ENCODE measurements at regions not wholly inside any gene's neighbourhood (a gene's known extent, or its start where the extent isn't known, plus 50 kb on each side); places are given as distances from the start of the nearest gene placed in this dataset.

DNA sequence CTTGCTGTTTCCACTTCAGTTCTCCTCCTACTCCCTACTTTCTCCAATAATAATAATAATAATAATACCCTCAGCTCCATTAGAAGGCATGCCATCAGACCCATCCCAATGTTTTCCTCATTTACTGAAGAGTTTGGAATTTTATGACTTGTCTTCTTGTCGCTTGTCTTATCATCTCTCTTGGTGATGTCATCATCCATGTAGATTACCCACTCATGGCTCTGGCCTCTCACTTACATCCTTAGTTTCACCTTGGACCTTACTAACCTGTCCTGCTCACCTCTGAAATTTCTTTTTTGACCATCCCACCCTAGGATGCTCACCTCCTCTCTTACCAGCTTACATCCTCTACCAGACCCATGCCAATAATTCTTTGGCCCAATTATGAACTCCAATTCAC is 329.3 kb downstream of the ACTL7B start:
- TF ChIP-seq, protein P1, sequence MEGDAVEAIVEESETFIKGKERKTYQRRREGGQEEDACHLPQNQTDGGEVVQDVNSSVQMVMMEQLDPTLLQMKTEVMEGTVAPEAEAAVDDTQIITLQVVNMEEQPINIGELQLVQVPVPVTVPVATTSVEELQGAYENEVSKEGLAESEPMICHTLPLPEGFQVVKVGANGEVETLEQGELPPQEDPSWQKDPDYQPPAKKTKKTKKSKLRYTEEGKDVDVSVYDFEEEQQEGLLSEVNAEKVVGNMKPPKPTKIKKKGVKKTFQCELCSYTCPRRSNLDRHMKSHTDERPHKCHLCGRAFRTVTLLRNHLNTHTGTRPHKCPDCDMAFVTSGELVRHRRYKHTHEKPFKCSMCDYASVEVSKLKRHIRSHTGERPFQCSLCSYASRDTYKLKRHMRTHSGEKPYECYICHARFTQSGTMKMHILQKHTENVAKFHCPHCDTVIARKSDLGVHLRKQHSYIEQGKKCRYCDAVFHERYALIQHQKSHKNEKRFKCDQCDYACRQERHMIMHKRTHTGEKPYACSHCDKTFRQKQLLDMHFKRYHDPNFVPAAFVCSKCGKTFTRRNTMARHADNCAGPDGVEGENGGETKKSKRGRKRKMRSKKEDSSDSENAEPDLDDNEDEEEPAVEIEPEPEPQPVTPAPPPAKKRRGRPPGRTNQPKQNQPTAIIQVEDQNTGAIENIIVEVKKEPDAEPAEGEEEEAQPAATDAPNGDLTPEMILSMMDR (IDR thresholded peaks at IDR 0.05) = no peak
- no peak for TF ChIP-seq EP300 (IDR thresholded peaks at IDR 0.05)
- no peak for TF ChIP-seq POLR2A (IDR thresholded peaks at IDR 0.05)
- TF ChIP-seq POLR2AphosphoS5 (IDR thresholded peaks at IDR 0.05) = no peak
